Ishikawa (cell line): ENCODE measurements at regions not wholly inside any gene's neighbourhood (a gene's known extent, or its start where the extent isn't known, plus 50 kb on each side); places are given as distances from the start of the nearest gene placed in this dataset.

ENCODE experiments used
- CEBPB ChIP-seq: IDR thresholded peaks from 2 replicates; pipeline ENCODE4 v1.6.1; 2012
- CREB1 ChIP-seq: IDR thresholded peaks from 2 replicates; pipeline ENCODE4 v1.6.1; 2012; ENCODE audit warnings: low read depth
- EGR1 ChIP-seq: IDR thresholded peaks from 2 replicates; pipeline ENCODE4 v1.6.1; 2012
- EP300 ChIP-seq: IDR thresholded peaks from 2 replicates; pipeline ENCODE4 v1.6.1; 2012; ENCODE audit warnings: borderline replicate concordance
- FOXM1 ChIP-seq: IDR thresholded peaks from 2 replicates; pipeline ENCODE4 v1.6.1; 2012; ENCODE audit warnings: low read depth, borderline replicate concordance
- MAX ChIP-seq: IDR thresholded peaks from 2 replicates; pipeline ENCODE4 v1.6.1; 2012
- NFIC ChIP-seq: IDR thresholded peaks from 2 replicates; pipeline ENCODE4 v1.6.1; 2012
- RAD21 ChIP-seq: IDR thresholded peaks from 2 replicates; pipeline ENCODE4 v1.6.1; 2012; ENCODE audit warnings: low read depth
- REST ChIP-seq: IDR thresholded peaks from 2 replicates; pipeline ENCODE4 v1.6.1; 2012; ENCODE audit warnings: low read depth, mild to moderate bottlenecking
- TAF1 ChIP-seq: IDR thresholded peaks from 2 replicates; pipeline ENCODE4 v1.6.1; 2012; ENCODE audit warnings: low read depth, mild to moderate bottlenecking
- TCF12 ChIP-seq: IDR thresholded peaks from 2 replicates; pipeline ENCODE4 v1.6.1; 2012; ENCODE audit warnings: low read depth
- TEAD4 ChIP-seq: IDR thresholded peaks from 2 replicates; pipeline ENCODE4 v1.6.1; 2012
- YY1 ChIP-seq: IDR thresholded peaks from 2 replicates; pipeline ENCODE4 v1.6.1; 2012; ENCODE audit warnings: low read depth
- TF ChIP-seq, protein P1 (sequence below): IDR thresholded peaks from 2 replicates; pipeline ENCODE4 v1.6.1; 2012

GRCh38 chr2:172342078-172342477, 85.3 kb upstream of the ITGA6 start:
- no peak for TF ChIP-seq EGR1
- TF ChIP-seq TAF1 = no peak
- no peak for TF ChIP-seq REST
- TF ChIP-seq EP300 = no peak
- TF ChIP-seq YY1 = no peak
- TF ChIP-seq RAD21 = no peak
- TF ChIP-seq CREB1 = no peak
- TF ChIP-seq TCF12 = no peak
- no peak for TF ChIP-seq CEBPB
- TF ChIP-seq MAX = no peak
- no peak for TF ChIP-seq FOXM1
- TF ChIP-seq, protein P1, sequence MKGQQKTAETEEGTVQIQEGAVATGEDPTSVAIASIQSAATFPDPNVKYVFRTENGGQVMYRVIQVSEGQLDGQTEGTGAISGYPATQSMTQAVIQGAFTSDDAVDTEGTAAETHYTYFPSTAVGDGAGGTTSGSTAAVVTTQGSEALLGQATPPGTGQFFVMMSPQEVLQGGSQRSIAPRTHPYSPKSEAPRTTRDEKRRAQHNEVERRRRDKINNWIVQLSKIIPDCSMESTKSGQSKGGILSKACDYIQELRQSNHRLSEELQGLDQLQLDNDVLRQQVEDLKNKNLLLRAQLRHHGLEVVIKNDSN = no peak
- no peak for TF ChIP-seq NFIC
- TF ChIP-seq TEAD4 = no peak
